NCI-H2029 (cell line): ENCODE measurements at regions not wholly inside any gene's neighbourhood (a gene's known extent, or its start where the extent isn't known, plus 50 kb on each side); places are given as distances from the start of the nearest gene placed in this dataset.
A peak's percentile ranks its signal among the peaks of the same experiment; 100 is the strongest.
"Not testable (repeated sequence)": the region's sequence is repeated elsewhere in the genome, so short reads cannot be mapped to it uniquely, and the experiment has no call there.

Experiments used
- DNase-seq: peaks from one replicate; lab custom pipeline; 2025; lab: John Stamatoyannopoulos, UW

DNA sequence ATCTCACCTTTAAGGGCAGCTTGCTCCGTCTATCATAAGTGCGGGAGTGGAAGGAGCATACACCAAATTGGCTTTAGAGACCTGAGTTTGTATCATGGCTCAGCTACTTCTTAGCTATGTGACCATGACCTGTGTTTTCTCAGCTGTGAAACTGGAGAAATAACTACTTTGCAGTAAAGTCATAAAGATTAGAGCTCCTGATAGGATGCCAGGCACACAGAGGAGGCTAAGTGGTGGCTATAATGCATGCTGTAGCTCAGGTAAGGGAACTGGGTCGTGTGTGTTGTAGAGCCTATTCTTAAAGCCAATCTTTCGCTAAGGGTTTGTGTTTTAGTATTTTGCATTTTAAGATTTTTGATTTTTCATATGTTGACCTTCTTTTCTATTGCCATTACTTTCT is 451.5 kb upstream of the MAN1A1 start:
- no peak for DNase-seq

DNA sequence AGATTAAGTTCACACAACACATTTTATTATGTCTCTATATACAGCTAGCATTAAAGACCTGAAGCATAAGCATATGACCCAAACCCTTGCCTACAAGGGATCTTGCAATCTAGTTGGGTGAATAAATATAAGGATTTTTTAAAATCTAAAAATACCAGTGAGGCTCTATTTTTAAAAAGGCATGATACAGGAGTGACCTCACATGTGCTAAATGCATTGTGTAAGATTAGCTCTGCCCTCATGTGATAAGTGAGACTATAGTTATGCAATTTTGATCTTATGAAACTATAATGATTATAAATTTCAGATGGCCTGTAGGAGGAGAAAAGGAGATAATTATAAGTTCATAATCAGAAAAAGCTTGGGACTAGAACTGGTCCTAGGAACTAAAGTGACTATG is 451.0 kb upstream of the MAN1A1 start:
- DNase-seq: no peak

DNA sequence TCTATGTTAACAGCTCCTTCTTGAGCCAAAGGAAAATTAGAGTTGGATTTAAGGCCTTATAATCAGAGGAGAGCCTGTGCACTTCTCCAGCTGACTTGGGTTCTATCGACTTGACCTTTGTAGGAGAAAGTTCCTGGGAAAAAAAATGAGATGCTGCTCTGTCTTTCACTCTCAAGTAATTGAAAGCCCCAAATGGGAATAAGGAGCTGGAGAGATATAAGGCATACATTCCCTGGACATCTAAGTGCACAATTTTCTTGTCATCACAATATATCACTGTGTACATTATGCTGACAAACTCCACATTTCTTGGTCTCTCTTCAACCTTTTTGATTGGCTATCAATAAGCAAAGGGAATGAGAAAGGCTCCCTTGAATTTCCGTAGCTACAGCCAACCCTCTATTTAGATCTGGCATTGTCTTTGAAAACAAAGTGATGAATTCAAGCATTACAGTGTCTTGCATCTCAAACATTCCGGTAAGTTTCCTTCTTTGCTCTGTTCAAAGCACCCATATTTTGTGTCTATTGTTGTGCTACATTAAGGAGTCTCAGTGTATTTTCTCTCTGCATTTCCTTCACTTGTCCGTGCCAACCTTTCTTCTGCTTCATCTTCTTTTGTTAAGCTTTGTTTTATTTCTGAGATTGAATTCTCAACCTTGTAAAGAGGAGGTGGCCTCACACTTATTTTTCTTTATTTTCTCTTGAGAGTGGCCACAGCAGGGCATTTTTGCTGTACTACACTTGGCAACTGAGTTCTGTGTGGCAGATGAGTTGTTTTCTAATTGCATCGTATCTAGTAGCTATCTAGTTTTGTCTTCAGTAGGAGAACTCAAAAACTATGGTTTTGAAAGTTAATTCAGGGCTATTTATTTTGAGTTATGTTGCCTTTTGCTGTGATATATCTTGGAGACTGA is 450.3 kb upstream of the MAN1A1 start:
- DNase-seq: no peak

DNA sequence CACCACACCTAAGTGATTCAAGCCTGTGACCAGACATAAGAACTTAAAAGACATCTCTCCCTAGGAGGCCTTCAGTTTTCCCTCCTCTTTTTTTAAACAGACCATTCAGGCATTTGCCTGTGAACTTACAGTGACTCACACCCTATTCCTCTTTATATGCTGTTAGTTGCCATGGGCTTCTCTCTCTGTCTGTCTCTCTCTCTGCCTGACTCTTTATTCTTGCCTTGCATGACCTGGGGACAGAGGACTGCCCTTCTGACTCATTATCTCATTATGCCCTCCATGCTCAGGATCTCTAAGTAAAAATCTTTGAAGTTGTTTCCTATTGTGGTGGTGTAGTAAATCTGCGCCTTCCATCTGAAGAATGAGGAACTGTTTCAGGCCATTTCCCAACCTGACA is 442.2 kb upstream of the MAN1A1 start:
- DNase-seq: no peak

DNA sequence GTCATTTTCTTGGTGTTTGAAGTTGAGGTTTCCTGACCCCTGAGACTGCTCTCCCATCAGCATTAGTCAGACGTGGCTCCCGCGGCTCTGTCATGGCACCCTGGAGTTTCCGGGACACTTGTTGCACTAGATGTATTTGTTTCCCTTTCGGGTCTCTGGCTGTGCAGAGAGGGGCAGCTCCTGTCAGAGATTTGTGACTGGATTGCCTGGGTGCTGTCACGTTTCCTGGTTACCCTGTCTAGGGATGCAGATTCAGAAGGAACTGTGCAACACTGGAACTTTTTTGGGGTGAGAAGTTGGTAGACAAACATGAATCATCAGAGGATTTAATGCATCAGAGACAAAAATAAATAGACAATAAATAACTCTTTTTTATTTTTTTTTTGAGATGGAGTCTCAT is 431.8 kb upstream of the MAN1A1 start:
- no peak for DNase-seq

DNA sequence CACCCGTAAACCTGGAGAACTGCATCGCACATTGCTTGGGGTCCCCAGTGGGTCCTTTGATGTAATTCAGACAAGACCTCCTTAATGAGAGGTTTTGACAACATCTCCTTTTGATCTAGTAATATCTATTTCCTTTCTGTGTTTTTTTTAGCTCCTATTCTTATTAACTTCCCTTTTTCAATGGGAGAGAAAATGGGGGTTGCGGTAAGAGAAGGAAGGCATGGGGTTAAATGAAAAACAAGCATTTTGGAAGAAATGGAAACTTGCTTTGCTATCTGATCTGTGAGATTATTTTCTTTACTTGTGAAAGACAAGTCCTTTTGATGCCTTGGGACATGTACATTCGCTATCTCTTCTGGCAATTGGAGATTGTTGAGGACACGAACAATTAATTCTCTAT is 418.6 kb upstream of the MAN1A1 start:
- no peak for DNase-seq

DNA sequence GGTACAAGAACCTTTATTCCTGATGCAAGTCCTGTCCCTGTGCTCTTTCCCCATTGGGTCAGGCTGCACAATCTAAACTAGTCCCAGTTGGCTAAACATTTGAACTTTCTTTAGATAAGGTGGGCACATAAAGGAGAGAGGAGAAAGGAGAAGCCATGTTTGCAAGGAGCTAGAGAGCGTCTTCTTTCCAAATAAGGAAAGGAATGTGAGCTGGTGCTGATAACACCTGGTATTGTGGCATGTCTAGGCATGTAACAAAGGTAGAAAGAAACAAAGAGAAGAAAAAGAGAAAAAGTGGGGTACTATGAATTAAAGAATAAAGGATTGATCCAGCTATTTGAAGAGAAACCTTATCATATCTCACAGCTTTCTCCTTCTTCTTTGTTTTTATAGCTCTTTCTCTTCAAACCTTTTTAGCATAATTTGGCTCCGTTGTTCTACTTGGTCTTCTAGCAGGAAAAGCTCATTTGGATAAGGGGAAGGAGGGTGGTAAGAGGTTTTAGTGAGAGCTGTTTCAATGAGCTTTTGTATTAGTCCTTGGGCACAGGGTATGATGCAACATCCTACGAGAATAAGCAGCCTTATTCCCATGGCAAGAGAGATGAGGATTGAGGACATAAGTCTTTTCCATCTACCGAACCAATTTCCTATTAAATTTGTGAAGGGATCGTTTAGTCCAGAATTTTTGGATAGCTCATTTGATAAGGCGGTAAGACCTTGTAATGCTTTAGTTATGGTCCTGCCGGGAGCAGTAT is 415.5 kb upstream of the MAN1A1 start:
- no peak for DNase-seq

DNA sequence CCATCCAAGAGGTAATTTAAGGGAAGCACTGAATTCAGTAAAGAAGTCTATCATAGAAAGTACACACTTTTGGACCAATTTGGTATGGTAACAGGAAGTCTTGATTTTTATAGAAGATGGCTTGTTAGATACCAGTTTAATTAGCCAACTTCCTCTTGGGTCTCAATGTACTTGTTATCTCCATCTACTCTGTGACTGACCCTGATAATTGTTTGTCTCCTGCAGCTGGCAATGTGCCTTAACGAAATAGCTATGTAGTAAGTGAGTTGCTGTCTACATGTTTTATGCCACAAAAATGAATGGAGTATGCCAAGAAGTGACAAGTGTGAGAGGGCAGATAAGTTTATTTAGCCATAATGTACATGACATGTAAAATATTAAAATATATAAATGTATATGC is 410.5 kb upstream of the MAN1A1 start:
- DNase-seq: no peak

DNA sequence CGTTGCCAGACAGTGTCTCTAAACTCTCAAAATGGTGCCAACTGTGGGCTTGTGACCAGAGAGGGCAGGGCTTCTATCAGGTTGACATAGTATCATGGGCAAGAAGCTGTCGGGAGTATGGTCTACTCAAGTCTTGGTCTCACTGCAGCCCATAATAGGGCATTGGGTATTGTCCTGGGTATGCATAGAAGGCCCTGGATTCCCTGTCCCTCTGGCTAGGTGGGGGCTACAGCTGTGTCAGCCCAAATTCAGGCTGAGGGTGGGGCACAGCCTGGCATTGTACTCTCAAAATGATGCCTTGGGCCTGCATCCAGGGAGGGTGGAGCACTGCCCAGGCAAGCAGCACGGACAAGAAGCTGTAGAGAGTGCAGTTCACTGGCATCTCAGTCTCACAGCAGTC is 408.8 kb upstream of the MAN1A1 start:
- DNase-seq: no peak

DNA sequence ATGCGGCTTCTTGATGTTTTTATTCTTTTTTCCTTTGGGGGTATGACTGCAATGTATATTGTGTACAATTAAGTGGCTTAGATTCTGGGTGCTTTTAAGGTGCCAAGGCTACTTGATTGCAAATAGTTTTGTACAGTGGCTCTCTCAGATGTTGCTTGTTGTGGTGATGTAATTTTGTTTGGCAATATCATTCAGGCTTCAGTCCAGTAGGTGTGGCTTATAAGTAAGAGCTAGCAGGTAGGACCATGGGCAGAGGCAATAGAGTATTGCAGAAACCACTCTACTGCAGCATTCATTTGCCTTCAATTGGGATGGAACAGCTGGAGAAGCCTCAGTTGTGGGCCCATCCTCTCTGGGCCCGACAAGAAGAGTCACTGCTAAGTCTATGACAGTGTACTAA is 407.9 kb upstream of the MAN1A1 start:
- DNase-seq: no peak

DNA sequence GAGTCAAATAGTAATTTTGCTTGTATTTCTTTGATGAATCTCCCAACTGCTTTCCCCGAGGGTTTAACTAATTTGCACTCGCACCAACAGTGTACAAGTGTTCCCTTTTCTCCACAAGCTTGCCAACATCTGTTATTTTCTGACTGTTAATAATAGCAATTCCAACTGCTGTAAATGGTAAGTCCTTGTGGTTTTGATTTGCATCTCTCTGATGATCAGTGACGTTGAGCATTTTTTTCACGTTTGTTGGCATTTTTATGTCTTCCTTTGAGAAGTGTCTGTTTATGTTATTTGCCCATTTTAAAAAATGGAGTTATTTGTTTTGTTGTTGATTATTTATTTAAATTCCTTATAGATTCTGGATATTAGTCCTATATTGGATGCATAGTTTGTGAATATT is 399.8 kb upstream of the MAN1A1 start:
- DNase-seq: no peak

DNA sequence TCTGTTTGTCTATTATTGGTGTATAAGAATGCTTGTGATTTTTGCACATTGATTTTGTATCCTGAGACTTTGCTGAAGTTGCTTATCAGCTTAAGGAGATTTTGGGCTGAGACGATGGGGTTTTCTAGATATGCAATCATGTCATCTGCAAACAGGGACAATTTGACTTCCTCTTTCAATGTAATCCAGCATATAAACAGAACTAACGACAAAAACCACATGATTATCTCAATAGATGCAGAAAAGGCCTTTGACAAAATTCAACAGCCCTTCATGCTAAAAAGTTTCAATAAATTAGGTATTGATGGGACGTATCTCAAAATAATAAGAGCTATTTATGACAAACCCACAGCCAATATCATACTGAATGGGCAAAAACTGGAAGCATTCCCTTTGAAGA is 399.0 kb upstream of the MAN1A1 start:
- DNase-seq: not testable (repeated sequence)

DNA sequence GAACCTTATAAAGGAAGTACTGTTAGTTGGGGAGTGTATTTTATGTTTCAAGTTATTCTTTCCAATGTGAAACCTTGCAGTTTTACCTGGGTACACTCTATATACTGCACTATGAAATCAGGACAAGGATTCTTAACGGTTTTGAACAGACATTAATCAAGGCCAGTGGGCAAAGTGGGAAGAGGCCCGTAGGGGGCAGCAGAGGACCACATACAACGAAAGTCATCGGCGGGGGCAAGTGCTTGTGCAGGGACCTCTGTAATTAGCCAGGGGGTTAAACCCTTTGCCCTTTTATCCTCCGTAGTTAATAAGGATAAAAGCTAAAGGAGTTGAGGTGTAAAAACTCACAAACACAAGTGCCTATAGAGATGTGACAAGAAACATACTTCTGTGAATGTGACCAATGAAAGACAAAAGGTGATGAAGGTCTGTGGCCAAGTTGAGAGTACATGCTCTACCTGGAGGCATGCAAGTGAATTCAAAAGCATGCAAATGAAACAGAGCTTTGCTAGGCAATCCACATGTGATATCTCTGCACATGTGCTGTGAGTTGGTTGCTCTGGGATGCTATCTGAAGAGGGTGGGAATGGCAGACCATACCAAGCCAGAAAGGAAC is 392.7 kb upstream of the MAN1A1 start:
- peak; percentile 50 for DNase-seq

DNA sequence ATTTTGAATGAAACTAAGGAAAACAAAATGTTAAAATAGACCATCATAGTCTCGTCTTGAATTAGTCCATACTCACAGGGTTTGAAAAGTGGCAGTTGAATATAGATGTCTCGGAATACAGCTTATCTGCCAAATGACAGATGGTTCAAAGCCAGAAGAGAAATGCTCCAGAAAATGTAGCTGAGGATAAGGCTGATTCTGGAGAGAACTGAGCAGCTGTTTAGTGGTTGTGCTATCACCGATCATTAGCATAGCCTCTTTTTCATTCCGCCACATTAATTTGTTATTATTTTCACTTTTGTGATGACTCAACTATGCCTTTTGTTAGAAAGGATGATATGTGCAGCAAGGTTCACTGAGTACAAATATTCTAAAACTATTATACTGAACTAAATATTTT is 390.2 kb upstream of the MAN1A1 start:
- no peak for DNase-seq

DNA sequence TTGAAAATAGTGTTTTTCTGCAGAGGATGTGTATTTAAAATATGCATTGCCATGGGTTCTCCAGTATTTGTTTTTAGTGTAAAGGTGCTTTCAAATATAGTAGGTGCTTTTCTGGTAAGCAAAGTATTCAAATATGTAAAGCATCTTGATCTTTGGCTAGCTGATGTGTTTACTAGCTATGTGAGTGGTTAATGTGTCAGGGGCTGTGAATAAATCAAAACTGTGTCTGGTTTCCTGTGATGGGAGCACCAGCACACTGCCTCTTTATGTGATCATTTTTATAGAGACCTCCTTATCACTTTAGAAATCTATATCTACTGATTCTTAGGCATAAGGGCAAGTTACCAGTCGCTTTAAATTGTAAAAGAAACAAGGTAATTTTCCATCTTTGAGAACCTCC is 388.9 kb upstream of the MAN1A1 start:
- no peak for DNase-seq

DNA sequence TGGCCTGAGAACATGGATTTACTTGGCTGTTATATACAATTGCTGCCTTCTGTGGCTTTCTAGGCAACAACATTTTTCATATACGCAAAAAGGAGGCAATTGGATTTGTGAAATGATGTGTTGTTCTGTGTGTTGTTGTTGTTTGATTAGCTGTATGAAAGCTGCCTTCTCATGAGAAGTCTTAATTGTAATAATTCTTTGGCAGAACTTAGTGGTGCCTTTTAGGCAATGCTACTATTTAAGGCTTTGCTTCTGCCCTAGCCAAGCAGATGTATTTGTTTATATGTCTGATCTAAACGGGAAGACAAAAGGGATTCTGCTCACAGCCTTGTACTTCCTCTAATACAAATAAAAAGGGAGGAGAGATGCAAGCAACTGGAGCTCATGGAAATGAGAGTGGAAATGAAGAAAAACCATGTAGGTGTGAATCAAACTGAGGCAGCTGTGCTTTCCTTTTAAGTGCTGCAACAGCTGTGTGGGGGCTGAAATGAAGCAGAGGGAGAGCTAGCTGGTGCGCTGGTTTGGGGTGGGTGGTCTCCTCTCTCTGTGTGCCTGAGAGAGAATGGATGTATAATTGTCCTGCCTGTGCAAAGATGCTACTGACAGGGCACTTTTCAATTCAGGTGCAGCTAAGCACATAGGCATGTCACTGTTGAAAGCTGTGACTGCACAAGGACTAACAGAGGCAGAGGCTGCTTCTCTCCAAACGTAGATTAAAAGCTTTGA is 386.9 kb upstream of the MAN1A1 start:
- no peak for DNase-seq

DNA sequence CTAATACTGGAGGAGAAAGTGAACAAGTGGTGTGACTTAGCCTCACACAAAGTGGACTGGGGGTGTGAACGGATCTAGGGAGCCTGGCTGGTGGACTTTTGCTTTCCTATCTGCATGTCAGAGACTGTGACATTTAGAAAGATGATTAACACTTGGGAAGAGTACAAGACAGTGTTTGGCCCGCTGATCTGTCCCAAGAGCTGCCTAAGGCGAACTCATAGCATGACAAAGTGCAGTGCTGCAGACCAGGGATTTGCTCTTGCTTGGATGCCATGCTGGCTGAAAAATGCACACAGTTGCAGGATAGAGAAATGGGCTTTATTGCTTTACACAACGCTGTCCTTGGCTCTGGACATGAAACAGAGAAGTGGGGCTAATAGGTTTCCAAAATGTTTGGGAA is 386.0 kb upstream of the MAN1A1 start:
- no peak for DNase-seq

DNA sequence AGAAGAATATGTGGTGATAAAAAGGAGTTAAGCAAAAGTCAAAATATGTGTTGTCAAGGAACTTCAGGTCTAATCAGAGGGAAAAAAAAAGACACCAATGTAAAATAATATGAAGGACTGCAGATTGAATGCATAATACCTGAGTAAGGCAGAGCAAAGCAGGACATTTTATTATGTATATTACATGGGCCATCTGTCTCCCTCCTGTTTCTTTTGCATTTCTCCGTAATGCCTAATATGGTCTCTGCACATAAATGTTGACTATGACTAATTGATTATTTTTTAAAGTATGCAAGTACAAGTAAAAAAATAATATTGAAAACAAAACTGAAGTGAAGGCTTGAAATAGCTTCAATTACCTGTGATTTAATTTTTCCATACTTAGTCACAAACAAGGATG is 384.7 kb upstream of the MAN1A1 start:
- no peak for DNase-seq

DNA sequence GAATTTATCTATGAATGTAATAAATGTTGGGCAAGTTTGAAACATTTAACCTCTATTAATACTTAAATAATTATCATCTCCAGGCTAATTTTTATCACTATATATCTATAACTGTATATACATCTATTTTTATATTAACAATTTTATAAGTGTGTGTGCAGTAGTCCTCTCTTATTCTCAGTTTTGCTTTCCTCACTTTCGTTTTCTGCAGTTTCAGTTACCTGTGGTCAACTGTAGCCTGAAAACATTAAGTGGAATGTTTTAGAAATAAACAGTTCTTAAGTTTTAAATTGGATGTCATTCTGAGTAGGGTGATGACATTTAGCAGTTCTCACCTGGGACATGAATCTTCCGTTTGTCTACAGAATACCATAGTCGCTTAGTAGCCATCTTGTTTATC is 379.4 kb upstream of the MAN1A1 start:
- DNase-seq: no peak

DNA sequence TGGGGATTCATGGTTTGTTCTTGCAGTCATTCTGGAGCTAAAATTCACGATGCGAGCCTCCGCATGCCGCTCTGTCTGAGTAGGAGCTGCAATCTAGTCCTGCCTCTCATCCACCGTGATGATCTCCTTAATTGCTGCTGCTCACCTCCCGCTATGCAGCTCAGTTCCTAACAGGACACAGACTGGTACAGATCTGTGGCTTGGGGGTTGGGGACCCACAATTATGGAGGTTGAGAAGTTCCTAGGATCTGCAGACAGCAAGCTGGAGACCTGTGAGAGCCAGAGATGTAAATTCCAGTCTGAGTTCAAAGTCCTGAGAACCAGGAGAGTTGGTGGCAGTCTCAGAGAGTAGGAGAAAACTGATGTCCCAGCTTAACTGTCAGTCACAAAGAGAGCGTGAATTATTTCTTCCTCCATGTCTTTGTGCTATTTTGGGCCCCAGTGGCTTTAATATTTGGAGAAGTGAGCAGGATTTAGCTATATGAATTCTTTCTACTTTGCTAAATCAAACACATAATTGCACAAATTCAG is 378.7 kb upstream of the MAN1A1 start:
- DNase-seq: no peak

DNA sequence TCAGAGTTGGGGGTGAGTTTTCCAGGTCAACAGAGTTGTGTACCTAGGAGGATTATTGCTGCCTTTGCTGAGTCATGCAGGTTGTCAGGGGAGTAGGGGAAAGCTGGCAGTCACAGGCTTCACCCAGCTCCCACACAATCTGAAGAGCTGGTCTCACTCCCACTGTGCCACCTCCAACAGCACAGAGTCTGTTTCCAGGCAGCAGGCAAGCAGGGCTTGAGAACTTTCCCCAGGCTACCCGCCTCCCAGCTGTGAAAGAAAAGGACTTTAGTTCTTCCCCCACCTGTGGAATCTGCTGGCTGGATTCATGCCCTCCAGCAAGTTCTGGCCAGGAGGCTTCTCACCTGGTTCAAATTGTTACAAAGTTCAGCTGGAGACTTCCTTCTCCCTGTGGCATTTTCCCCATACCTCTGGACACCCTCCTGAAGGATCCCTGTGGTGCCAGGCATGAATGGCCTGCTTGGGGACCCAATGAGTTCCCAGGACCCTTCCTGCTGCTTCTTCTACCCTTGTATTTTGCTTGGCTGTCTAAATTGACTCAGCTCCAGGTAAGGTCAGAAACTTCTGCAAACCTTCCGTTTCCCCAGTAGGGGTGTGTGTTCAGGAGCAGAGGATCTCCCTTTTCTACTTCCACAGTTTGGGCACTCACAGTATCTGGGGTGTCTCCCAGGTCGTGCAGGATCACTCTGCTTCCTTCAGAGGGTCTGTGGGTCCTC is 378.1 kb upstream of the MAN1A1 start:
- no peak for DNase-seq
